PC-3 (cell line): ENCODE measurements at regions not wholly inside any gene's neighbourhood (a gene's known extent, or its start where the extent isn't known, plus 50 kb on each side); places are given as distances from the start of the nearest gene placed in this dataset.

Experiments used
- EZH2 ChIP-seq: fragments of 300-600 bp; sonication (generic); IDR thresholded peaks from one replicate; pipeline ENCODE4 v1.6.1; 2017; ENCODE audit warnings: antibody characterized with exemption, mild to moderate bottlenecking, low read length; ENCODE audit not compliant: unreplicated experiment
- EZH2phosphoT487 ChIP-seq: fragments of 300-600 bp; sonication (generic); IDR thresholded peaks from 2 replicates; pipeline ENCODE4 v1.6.1; 2018; ENCODE audit warnings: mild to moderate bottlenecking, antibody characterized with exemption, low read length, borderline replicate concordance
- TF ChIP-seq, protein P1 (sequence below): fragments of 300-600 bp; sonication (generic); conservative IDR thresholded peaks from 2 replicates; pipeline ENCODE4 v1.5.1; 2017; ENCODE audit warnings: antibody characterized with exemption, low read depth, mild to moderate bottlenecking, low read length

DNA sequence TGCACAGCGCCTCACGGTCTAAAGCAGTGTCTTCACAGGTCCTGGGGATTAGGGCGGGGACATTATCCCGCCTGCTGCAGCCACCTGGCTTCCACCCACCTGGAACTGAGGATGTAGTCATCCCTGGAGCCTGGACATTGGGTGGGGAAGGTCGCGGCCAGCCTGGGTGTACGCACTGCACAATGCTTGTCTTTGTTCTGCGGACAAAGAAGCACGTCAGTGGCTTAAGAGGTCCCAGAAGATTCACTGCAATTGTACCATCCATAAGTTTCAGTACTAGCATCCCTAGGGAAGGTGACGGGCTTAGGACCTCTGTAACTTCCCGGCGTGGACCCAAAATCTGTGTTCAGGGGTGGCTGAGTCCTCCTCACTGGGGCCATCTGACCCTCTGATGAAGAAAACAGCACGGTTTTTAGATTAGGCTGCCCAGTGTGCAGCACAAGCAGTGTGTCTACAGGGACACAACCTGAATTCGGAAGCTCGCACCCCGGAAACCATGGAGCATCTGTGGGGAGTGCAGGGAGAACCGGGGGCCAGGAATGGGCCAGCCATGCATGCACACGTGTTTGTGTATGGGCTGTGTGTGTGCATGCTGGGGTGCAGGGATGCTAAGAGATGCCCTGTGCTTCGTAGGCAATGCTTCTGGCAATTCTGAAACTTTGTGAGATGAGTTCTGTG is 342.6 kb upstream of the B3GAT1 start:
- TF ChIP-seq, protein P1, sequence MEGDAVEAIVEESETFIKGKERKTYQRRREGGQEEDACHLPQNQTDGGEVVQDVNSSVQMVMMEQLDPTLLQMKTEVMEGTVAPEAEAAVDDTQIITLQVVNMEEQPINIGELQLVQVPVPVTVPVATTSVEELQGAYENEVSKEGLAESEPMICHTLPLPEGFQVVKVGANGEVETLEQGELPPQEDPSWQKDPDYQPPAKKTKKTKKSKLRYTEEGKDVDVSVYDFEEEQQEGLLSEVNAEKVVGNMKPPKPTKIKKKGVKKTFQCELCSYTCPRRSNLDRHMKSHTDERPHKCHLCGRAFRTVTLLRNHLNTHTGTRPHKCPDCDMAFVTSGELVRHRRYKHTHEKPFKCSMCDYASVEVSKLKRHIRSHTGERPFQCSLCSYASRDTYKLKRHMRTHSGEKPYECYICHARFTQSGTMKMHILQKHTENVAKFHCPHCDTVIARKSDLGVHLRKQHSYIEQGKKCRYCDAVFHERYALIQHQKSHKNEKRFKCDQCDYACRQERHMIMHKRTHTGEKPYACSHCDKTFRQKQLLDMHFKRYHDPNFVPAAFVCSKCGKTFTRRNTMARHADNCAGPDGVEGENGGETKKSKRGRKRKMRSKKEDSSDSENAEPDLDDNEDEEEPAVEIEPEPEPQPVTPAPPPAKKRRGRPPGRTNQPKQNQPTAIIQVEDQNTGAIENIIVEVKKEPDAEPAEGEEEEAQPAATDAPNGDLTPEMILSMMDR: no peak
- TF ChIP-seq EZH2phosphoT487 (no peak), EZH2 (no peak)
